Midbrain (tissue), 1 donor: ENCODE measurements at regions not wholly inside any gene's neighbourhood (a gene's known extent, or its start where the extent isn't known, plus 50 kb on each side); places are given as distances from the start of the nearest gene placed in this dataset.

ENCODE experiments used
- DNase-seq: peaks from one replicate; lab custom pipeline; 2025; lab: John Stamatoyannopoulos, UW

DNA sequence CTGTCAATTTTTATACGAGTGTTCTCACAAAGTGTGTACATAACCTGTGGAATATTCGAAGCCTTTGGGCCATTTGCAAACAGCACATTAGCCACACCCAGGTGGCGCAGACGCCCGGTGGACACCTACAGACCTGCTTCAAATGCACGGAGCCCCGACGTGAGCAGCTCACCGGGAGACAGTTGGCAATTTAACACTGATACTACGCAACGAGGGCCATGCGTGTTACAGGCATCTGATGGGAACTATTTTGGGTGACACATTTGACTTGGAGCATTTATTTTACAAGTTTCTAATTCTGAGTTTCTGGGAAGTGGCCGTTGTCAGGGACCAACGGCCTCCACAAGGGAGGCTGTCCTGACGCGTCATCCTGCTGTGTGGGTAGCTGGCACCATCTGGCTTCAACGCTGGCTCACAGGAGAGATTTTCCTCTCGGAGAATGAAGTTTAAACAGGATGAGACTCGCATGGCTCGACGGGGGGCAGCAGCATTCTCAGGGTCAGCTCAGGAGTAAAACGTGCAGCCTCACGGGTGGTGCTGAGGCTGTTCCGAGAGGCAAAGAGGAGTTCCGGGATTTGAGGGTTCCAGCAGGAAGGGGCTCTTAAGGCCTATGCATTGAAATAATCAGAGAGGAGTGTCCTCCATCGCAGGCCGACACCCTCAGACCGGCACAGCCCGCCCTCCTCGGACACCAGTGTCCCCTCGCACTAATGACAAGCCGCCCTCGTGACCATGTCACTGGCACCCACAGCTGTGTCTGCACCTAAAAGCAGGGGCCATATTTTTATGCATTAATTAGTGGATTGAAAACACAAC, 207.4 kb downstream of the DLL1 start:
- no peak for DNase-seq

DNA sequence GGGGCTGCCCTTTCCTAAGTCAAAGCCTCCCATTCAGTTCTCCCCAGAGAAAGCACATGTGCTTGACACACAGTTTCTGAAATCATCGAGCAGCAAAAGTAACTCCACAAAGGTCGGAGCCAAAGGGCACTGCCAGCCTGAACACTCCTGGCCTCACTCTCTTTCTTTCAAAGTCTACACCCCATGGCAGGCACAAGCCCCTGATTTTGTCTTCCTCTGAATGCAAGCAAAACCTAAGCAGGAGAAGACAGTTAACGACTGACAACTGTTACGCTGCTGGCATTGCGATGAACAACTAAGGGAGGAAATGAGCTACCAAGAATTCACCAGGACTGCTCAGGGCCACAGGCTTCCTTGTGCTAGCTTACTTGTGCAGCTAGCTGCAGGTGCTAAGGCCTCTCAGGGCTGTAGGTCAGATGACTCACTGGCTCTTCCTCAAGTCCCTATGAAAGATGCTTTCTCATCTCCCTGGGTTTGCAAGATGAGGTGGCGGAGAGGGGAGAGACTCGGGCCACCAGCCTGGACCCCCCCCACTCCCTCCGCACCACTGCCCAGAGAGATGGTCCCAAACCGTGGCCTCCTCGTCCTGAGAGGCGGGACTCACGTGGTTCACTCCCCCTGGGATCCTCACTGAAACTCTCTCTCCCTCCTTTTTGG, 208.2 kb downstream of the DLL1 start:
- DNase-seq, result no peak

GRCh38 chr6:170082067-170082466, 208.8 kb downstream of the DLL1 start:
- no peak for DNase-seq

- no peak for DNase-seq
Measured at GRCh38 chr6:170081556-170081955, 209.3 kb downstream of the DLL1 start.

- DNase-seq, result peak; percentile 24
Measured at GRCh38 chr6:170080828-170081371, 210.0 kb downstream of the DLL1 start.

DNA sequence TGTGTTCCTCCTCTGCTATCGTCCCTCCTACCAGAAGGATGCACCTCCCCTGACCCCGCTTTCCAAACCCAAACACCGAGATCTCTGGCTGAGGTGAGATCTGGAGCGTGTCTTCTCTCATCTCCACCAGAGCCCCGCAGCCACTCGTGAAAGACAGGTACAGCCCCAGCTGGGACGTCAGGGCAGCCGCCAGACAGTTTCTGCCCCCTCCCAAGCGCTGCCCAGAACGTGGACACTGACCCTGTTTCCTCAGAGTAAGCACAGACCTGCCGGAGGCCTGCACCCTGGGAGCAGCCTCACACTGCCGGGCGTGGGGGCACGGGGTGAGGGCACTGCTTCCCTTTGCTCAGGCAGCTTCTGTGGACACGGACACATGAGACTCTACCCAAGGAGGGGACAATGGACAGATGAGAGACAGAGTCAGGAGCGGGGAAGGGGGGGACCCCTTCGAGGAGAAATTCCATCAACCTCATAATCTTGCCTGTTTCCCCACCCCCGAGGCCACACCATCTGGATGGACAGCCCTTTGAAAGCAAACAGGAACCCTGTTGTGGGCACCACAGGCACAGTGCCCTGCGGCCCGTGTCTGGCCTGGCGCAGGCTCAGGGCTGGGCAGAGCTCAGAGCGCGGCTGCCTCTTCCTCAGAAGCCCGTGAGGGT, 210.6 kb downstream of the DLL1 start:
- DNase-seq, result no peak

- no peak for DNase-seq
Measured at GRCh38 chr6:170076466-170077165, 214.3 kb downstream of the DLL1 start.

DNA sequence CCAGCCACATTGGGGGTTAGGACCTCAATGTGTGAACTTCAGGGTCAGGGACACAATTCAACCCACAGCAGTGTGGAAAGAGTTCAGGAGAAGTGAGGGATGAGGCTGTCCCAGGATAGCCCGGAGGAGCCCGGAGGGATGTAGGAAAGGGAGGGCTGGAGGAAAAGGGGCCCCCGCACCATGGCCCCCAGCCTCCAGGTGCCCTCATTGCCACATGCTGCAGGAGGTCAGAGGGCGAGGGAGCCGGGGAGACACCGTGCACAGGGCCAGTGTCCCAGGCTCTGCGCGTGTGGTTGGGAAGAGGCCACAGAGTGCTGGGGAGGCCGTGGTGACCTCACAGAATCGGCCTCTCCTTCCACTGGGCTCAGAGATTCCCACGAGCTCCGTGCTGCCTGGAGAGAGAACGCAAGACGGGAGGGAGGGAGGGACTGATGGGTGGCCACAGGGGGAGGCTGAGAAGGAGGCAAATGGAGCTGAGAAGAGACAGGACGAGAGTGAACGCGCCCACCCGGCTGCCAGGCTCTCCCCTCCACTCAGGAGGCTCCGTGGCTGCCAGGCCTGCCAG, 215.1 kb downstream of the DLL1 start:
- no peak for DNase-seq

- DNase-seq, result no peak
Measured at GRCh38 chr6:170074907-170075306, 216.0 kb downstream of the DLL1 start.

GRCh38 chr6:170074435-170074834, 216.4 kb downstream of the DLL1 start:
- no peak for DNase-seq

DNA sequence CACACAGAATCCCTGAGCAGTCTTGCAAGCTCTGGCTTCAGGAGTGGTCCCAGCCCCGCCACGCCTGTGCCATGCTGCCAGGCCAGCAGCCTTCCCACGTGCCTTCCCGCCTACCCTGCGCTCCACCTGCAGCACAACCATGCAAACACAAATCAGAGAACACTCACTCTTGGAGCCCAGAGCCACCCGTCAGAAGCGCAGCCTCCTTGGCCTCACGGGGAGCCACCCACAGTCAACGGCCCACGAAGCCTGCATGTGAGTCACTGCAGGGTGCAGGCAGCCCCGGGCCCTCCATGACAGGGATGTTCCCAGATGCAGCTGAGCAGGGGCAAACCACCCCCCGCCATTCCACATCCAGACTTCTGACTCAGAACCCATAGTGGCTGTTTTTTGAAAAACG, 217.0 kb downstream of the DLL1 start:
- DNase-seq, result no peak

DNA sequence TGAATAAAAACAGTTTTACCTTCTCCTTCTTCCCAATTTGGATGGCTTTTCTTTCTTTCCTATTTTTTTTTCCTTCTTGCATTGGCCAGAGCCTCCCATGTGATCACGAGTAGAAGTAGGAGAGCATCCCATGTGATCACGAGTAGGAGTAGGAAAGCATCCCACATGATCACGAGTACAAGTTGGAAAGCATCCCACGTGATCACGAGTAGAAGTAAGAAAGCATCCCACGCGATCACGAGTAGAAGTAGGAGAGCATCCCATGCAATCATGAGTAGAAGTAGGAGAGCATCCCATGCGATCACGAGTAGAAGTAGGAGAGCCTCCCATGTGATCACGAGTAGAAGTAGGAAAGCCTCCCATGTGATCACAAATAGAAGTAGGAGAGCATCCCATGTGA, 218.6 kb downstream of the DLL1 start:
- DNase-seq, result no peak

DNA sequence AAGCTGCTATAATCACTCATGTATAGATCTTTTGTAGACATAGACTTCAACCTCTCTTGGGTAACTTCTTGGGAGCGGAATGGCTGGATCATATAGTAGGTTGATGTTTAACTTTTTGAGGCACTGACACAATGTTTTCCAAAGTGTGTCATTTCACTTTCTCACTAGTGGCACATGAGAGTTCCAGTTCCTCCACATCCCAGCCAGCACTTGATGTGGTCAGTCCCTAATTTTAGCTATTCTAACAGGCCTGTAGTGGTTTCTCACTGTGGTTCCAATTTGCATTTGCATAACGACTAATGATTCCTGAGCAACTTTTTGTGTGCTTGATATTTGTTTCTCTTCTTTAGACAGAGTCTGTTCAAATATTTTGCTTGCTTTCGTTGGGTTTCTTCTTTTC, 221.3 kb downstream of the DLL1 start:
- DNase-seq, result no peak

DNA sequence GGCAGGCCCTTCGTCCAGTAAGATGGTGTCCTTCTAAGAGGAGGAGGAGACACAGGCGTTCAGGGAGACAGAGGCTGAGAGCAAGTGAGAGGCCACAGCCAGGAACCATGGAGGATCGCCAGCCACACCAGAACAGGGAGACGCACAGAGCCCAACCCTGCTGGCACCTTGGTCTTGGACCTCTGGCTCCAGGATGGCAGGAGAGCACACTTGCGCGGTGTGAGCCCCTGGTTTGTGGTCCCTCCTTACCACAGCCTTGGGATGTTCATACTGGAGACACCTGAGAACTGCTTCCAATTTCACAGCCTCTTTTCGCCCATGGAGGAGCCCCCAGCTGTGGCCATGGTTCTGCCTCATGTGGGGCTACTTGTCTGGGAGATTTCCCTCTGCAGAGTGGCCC, 222.4 kb downstream of the DLL1 start:
- no peak for DNase-seq

GRCh38 chr6:170067923-170068360, 222.9 kb downstream of the DLL1 start:
- DNase-seq, result no peak

DNA sequence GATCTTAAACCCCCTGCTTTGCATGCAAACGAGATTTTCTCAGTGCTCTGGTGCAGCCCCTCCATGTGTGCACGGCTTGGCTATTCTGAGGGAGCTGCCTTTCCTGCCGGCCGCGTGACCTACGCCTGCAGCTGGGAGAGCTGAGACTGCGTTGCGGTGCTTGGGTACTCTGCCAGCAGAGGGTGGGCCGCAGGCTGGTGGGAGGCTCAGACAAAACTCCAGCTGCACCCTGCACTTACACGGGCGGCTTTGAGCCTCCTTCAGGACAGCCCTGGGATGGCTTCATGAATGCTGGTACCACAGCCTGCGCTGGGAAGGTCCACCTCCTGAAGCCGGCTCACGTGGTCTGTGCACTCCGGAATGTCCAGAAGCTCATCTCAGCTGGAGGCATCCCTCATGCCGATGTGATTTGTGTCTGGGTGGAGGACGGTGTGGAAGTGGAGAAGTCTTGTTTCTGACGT, 223.7 kb downstream of the DLL1 start:
- DNase-seq, result no peak

DNA sequence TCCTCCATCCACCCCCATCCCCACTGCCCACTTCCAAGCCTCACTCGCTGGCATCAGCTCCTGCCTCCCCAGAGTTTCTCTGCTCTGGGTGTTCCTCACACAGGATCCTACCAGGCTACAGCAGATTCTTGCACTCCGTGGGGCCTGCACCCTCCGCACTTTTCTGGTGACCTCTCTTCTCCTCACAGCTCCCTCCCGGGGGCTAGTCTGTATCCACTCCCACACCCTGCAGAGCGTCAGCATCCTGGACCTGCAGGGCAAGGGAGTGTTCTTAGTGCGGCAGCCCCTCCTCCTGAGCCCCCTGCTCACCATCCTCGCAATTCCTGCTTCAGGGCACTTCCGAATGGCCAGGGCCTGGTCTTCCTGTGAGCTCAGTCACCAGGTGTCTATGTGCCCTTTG, 224.2 kb downstream of the DLL1 start:
- DNase-seq, result no peak

GRCh38 chr6:170063851-170064602, 226.9 kb downstream of the DLL1 start:
- DNase-seq, result no peak

- DNase-seq, result no peak
Measured at GRCh38 chr6:170063431-170063830, 227.4 kb downstream of the DLL1 start.

- DNase-seq, result no peak
Measured at GRCh38 chr6:170062915-170063241, 228.0 kb downstream of the DLL1 start.
